Esophagus squamous epithelium (tissue), 4 donors: ENCODE measurements at regions not wholly inside any gene's neighbourhood (a gene's known extent, or its start where the extent isn't known, plus 50 kb on each side); places are given as distances from the start of the nearest gene placed in this dataset.

Source experiments
- POLR2A ChIP-seq, 4 donors: fragments of 450-650 bp; IDR thresholded peaks; one replicate each; pipeline ENCODE4 v1.6.1; 2017; ENCODE audit warnings: antibody characterized with exemption in 4 of 4, mild to moderate bottlenecking in 4 of 4, moderate library complexity in 3 of 4
- TF ChIP-seq, protein P1 (sequence below), 6 experiments: fragments of 450-650 bp in 4 of 6; fragments of 200-600 bp in 2 of 6; sonication (generic) in 2 of 6; IDR thresholded peaks; one replicate each; pipeline ENCODE4 v1.5.1; 2016 to 2019; ENCODE audit warnings: antibody characterized with exemption in 6 of 6, mild to moderate bottlenecking in 4 of 6, moderate library complexity in 4 of 6

- TF ChIP-seq, protein P1, sequence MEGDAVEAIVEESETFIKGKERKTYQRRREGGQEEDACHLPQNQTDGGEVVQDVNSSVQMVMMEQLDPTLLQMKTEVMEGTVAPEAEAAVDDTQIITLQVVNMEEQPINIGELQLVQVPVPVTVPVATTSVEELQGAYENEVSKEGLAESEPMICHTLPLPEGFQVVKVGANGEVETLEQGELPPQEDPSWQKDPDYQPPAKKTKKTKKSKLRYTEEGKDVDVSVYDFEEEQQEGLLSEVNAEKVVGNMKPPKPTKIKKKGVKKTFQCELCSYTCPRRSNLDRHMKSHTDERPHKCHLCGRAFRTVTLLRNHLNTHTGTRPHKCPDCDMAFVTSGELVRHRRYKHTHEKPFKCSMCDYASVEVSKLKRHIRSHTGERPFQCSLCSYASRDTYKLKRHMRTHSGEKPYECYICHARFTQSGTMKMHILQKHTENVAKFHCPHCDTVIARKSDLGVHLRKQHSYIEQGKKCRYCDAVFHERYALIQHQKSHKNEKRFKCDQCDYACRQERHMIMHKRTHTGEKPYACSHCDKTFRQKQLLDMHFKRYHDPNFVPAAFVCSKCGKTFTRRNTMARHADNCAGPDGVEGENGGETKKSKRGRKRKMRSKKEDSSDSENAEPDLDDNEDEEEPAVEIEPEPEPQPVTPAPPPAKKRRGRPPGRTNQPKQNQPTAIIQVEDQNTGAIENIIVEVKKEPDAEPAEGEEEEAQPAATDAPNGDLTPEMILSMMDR (IDR thresholded peaks at IDR 0.05) = no peak
- TF ChIP-seq POLR2A (IDR thresholded peaks at IDR 0.05) = no peak
These were observed 610.0 kb downstream of the MAT2B start for GRCh38 chr5:164115420-164115819.
